Upper lobe of right lung (tissue), 1 donor: ENCODE measurements at regions not wholly inside any gene's neighbourhood (a gene's known extent, or its start where the extent isn't known, plus 50 kb on each side); places are given as distances from the start of the nearest gene placed in this dataset.

ENCODE experiments used
- ATAC-seq: fragments of 200-7000 bp; cut with Tn5 transposase; one replicate; pipeline ENCODE4 v1.9.1; 2020; ENCODE audit warnings: mild to moderate bottlenecking, moderate library complexity
- DNase-seq: peaks from one replicate; pipeline ENCODE4 v3.0.0-alpha.2; 2020
- H3K27ac ChIP-seq: fragments of 200-600 bp; one replicate; pipeline ENCODE4 v1.8.0; 2022
- H3K27me3 ChIP-seq: fragments of 200-600 bp; one replicate; pipeline ENCODE4 v1.8.0; 2022; ENCODE audit warnings: mild to moderate bottlenecking
- H3K36me3 ChIP-seq: fragments of 200-600 bp; one replicate; pipeline ENCODE4 v1.8.0; 2022
- H3K4me1 ChIP-seq: fragments of 200-600 bp; one replicate; pipeline ENCODE4 v1.8.0; 2022
- H3K4me3 ChIP-seq: fragments of 200-600 bp; one replicate; pipeline ENCODE4 v1.8.0; 2022; ENCODE audit warnings: mild to moderate bottlenecking
- H3K9me3 ChIP-seq: fragments of 200-600 bp; one replicate; pipeline ENCODE4 v1.8.0; 2022
- intact Hi-C: fragments of 100-400 bp; cut with DNase I; formaldehyde crosslinking; loops from one replicate; pipeline ENCODE4 v1.11.0; 2022
- TF ChIP-seq, protein P1 (sequence below): fragments of 200-600 bp; IDR thresholded peaks from one replicate; pipeline ENCODE4 v1.8.0; 2022; ENCODE audit warnings: antibody characterized with exemption
- donor health status: DM: no; HTN: yes; CAD: no; lungs with severe emphysema.

DNA sequence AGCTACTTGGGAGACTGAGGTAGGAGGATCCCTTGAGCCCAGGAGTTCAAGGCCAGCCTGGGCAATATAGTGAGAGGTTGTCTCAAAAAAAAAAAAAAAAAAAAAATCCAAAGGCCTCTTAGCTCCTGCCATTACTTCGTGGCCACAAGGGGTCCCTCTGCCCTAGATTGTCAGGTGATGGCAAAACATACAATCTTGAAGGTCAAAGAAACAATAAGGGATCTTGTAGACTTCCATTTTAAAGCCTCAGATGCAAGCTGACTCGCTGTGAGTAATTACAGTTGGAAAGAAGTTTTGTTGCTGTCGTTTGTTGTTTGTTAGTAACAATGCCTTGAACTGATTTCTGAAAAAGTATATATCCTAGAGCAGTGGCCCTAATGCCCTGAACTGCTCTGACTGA lies 55.9 kb upstream of the PLCL2 start:
- Histone ChIP-seq H3K9me3 (no peaks in the 10 kb centered on the region), H3K36me3 (no peaks in the 10 kb centered on the region)

DNA sequence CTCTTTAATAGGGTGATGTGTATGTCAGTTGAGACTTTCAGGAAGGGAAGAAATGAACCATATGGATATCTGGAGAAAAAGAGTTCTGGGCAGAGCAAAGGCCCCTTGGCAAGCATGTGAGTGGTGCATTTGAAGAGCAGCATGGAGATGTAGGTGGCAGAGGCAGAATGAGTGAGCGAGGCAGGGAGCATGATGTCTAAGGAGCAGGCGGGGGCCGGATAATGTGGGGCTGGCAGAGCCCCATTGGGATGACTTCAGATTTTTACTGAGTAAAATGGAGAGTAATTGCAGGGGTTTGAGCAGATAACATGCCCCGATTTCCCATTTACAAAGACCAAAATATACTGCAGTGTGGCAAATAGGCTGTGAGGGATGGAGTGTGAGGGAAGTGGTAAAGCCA lies 52.9 kb upstream of the PLCL2 start:
- intact Hi-C loops, result no loop called here
- Histone ChIP-seq H3K27ac (no peak overlapping the region), H3K4me1 (no peaks in the 10 kb centered on the region), H3K9me3 (no peaks in the 10 kb centered on the region), H3K36me3 (no peaks in the 10 kb centered on the region), H3K27me3 (no peaks in the 10 kb centered on the region), H3K4me3 (no peak overlapping the region)
- DNase-seq (no peak), ATAC-seq (no peak)
- TF ChIP-seq, protein P1, sequence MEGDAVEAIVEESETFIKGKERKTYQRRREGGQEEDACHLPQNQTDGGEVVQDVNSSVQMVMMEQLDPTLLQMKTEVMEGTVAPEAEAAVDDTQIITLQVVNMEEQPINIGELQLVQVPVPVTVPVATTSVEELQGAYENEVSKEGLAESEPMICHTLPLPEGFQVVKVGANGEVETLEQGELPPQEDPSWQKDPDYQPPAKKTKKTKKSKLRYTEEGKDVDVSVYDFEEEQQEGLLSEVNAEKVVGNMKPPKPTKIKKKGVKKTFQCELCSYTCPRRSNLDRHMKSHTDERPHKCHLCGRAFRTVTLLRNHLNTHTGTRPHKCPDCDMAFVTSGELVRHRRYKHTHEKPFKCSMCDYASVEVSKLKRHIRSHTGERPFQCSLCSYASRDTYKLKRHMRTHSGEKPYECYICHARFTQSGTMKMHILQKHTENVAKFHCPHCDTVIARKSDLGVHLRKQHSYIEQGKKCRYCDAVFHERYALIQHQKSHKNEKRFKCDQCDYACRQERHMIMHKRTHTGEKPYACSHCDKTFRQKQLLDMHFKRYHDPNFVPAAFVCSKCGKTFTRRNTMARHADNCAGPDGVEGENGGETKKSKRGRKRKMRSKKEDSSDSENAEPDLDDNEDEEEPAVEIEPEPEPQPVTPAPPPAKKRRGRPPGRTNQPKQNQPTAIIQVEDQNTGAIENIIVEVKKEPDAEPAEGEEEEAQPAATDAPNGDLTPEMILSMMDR, result no peak

More for the DNA sequence above, 55.9 kb upstream of the PLCL2 start:
- DNase-seq (no peak), ATAC-seq (peak; percentile 56)
- Histone ChIP-seq H3K4me1 (no peaks in the 10 kb centered on the region), H3K4me3 (no peak overlapping the region), H3K27me3 (no peaks in the 10 kb centered on the region), H3K27ac (no peak overlapping the region)
- intact Hi-C loops, result no loop called here
- TF ChIP-seq, protein P1, result peak; percentile 38

- H3K36me3 ChIP-seq, result no peaks in the 10 kb centered on the region
- no peaks in the 10 kb centered on the region for H3K4me1 ChIP-seq
- intact Hi-C loops, result no loop called here
- no peaks in the 10 kb centered on the region for H3K9me3 ChIP-seq
- no peaks in the 10 kb centered on the region for H3K27me3 ChIP-seq
- TF ChIP-seq, protein P1, result no peak
- ATAC-seq (peak; percentile 21), DNase-seq (no peak)
- no peak overlapping the region for H3K27ac ChIP-seq
- H3K4me3 ChIP-seq, result no peak overlapping the region
Measured at GRCh38 chr3:16834214-16834613, 50.5 kb upstream of the PLCL2 start.

- ATAC-seq (no peak), DNase-seq (no peak)
- TF ChIP-seq, protein P1, result no peak
- intact Hi-C loops, result no loop called here
- no peak overlapping the region for H3K4me3 ChIP-seq
- H3K36me3 ChIP-seq, result no peaks in the 10 kb centered on the region
- no peaks in the 10 kb centered on the region for H3K9me3 ChIP-seq
- no peaks in the 10 kb centered on the region for H3K27me3 ChIP-seq
- no peak overlapping the region for H3K27ac ChIP-seq
- H3K4me1 ChIP-seq, result no peaks in the 10 kb centered on the region
Measured at GRCh38 chr3:16834753-16835152, 50.0 kb upstream of the PLCL2 start.
